ENCODE measurements at regions not wholly inside any gene's neighbourhood (a gene's known extent, or its start where the extent isn't known, plus 50 kb on each side); places are given as distances from the start of the nearest gene placed in this dataset.
A peak's percentile ranks its signal among the peaks of the same experiment; 100 is the strongest.

DNA sequence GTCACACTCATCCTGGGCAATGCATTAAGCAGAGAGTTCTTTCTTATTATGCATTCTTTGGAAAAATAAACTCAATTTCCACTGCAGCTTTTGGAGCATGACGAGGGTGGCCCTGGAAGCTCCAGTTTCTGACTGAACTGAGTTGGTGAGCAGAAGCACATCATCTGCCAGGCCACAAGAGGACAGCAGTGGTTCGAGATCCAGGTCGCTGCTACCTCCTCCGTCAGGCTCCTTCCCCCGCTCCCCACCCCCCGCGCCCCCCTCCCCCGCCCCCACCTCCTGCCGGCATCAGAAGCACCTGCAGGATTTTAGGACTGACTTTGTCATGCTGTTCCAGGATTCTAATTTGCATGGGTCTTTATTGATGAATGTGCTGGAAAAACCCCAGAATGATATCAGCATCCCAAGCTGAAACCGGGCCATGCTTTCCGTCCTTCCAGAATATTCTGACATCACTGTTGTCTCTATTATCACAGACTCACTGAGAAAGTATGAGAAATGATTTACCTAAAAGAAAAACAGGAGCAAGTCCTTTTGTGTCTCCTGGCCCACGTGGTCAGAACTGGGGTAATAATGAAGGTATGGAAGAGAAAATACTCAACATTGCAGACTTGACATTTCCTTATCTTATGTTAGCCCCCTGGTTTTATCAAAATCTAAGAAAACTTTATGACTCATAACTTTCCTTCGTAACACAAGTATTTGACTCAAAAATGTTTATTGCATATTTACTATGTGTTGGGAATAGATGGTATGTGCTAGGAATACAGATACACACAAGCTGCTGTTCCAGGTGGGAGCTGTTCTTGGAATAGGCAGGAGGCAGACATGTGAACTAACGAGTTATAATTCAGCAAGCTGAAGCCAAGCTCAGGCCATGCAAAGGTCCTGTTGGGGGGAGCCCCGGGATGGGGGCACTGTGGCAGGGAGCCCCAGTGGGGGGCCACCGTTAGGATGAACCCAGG, 220.2 kb upstream of the EXOC2 start (continued):
- TF ChIP-seq, protein P1, sequence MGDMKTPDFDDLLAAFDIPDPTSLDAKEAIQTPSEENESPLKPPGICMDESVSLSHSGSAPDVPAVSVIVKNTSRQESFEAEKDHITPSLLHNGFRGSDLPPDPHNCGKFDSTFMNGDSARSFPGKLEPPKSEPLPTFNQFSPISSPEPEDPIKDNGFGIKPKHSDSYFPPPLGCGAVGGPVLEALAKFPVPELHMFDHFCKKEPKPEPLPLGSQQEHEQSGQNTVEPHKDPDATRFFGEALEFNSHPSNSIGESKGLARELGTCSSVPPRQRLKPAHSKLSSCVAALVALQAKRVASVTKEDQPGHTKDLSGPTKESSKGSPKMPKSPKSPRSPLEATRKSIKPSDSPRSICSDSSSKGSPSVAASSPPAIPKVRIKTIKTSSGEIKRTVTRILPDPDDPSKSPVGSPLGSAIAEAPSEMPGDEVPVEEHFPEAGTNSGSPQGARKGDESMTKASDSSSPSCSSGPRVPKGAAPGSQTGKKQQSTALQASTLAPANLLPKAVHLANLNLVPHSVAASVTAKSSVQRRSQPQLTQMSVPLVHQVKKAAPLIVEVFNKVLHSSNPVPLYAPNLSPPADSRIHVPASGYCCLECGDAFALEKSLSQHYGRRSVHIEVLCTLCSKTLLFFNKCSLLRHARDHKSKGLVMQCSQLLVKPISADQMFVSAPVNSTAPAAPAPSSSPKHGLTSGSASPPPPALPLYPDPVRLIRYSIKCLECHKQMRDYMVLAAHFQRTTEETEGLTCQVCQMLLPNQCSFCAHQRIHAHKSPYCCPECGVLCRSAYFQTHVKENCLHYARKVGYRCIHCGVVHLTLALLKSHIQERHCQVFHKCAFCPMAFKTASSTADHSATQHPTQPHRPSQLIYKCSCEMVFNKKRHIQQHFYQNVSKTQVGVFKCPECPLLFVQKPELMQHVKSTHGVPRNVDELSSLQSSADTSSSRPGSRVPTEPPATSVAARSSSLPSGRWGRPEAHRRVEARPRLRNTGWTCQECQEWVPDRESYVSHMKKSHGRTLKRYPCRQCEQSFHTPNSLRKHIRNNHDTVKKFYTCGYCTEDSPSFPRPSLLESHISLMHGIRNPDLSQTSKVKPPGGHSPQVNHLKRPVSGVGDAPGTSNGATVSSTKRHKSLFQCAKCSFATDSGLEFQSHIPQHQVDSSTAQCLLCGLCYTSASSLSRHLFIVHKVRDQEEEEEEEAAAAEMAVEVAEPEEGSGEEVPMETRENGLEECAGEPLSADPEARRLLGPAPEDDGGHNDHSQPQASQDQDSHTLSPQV (IDR thresholded peaks at IDR 0.05): no peak
- TF ChIP-seq, protein P2, sequence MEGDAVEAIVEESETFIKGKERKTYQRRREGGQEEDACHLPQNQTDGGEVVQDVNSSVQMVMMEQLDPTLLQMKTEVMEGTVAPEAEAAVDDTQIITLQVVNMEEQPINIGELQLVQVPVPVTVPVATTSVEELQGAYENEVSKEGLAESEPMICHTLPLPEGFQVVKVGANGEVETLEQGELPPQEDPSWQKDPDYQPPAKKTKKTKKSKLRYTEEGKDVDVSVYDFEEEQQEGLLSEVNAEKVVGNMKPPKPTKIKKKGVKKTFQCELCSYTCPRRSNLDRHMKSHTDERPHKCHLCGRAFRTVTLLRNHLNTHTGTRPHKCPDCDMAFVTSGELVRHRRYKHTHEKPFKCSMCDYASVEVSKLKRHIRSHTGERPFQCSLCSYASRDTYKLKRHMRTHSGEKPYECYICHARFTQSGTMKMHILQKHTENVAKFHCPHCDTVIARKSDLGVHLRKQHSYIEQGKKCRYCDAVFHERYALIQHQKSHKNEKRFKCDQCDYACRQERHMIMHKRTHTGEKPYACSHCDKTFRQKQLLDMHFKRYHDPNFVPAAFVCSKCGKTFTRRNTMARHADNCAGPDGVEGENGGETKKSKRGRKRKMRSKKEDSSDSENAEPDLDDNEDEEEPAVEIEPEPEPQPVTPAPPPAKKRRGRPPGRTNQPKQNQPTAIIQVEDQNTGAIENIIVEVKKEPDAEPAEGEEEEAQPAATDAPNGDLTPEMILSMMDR (IDR thresholded peaks at IDR 0.05 in 2 of 3, conservative IDR thresholded peaks at IDR 0.05 in 1 of 3; ENCODE audit: control insufficient read depth in 2 of 3, extremely low read depth in 1 of 3, insufficient read depth in 1 of 3, low read depth in 3 of 3, low read length in 3 of 3): peak; percentile 29 to 46 (median 36); a peak in 4 of 6 replicates
- TF ChIP-seq ZNF622 (IDR thresholded peaks at IDR 0.05) (no peak), SREBF2 (IDR thresholded peaks at IDR 0.05; ENCODE audit: low read length) (no peak), CEBPB (IDR thresholded peaks at IDR 0.05; ENCODE audit: borderline replicate concordance in 1 of 2, low read depth in 2 of 2, low read length in 2 of 2) (no peak), RAD21 (IDR thresholded peaks at IDR 0.05; ENCODE audit: insufficient read depth, low read depth, low read length) (peak; percentile 65), SP1 (IDR thresholded peaks at IDR 0.05; ENCODE audit: low read depth, low read length) (no peak), RBBP5 (conservative IDR thresholded peaks at IDR 0.05) (no peak), BRCA1 (IDR thresholded peaks at IDR 0.05; ENCODE audit: low read depth, low read length) (no peak), FOS (IDR thresholded peaks at IDR 0.05; ENCODE audit: borderline replicate concordance, extremely low read depth, insufficient read length) (no peak), ZSCAN29 (IDR thresholded peaks at IDR 0.05) (no peak), ZNF384 (IDR thresholded peaks at IDR 0.05; ENCODE audit: borderline replicate concordance, low read depth, low read length) (no peak), WRNIP1 (IDR thresholded peaks at IDR 0.05; ENCODE audit: borderline replicate concordance, low read depth, low read length) (no peak), CREB1 (IDR thresholded peaks at IDR 0.05; ENCODE audit: low read depth) (no peak), TCF3 (IDR thresholded peaks at IDR 0.05; ENCODE audit: borderline replicate concordance, insufficient read depth, low read depth, low read length) (no peak), CHD4 (IDR thresholded peaks at IDR 0.05) (no peak), FOXM1 (IDR thresholded peaks at IDR 0.05; ENCODE audit: low read depth, low read length) (no peak), NFYA (IDR thresholded peaks at IDR 0.05; ENCODE audit: borderline replicate concordance, low read depth, low read length) (no peak)
- TF ChIP-seq, protein P3, sequence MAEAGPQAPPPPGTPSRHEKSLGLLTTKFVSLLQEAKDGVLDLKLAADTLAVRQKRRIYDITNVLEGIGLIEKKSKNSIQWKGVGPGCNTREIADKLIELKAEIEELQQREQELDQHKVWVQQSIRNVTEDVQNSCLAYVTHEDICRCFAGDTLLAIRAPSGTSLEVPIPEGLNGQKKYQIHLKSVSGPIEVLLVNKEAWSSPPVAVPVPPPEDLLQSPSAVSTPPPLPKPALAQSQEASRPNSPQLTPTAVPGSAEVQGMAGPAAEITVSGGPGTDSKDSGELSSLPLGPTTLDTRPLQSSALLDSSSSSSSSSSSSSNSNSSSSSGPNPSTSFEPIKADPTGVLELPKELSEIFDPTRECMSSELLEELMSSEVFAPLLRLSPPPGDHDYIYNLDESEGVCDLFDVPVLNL (IDR thresholded peaks at IDR 0.05; ENCODE audit: low read depth, low read length): no peak
- TF ChIP-seq, protein P4, sequence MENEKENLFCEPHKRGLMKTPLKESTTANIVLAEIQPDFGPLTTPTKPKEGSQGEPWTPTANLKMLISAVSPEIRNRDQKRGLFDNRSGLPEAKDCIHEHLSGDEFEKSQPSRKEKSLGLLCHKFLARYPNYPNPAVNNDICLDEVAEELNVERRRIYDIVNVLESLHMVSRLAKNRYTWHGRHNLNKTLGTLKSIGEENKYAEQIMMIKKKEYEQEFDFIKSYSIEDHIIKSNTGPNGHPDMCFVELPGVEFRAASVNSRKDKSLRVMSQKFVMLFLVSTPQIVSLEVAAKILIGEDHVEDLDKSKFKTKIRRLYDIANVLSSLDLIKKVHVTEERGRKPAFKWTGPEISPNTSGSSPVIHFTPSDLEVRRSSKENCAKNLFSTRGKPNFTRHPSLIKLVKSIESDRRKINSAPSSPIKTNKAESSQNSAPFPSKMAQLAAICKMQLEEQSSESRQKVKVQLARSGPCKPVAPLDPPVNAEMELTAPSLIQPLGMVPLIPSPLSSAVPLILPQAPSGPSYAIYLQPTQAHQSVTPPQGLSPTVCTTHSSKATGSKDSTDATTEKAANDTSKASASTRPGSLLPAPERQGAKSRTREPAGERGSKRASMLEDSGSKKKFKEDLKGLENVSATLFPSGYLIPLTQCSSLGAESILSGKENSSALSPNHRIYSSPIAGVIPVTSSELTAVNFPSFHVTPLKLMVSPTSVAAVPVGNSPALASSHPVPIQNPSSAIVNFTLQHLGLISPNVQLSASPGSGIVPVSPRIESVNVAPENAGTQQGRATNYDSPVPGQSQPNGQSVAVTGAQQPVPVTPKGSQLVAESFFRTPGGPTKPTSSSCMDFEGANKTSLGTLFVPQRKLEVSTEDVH (IDR thresholded peaks at IDR 0.05; ENCODE audit: low read depth, partially characterized antibody): no peak

All from GM12878 (cell line).